BLaER1 treated with 17β-estradiol and CSF1 and Interleukin-3, amounts not matched to agents 10 nM and 100 nM (cell line): ENCODE measurements at regions not wholly inside any gene's neighbourhood (a gene's known extent, or its start where the extent isn't known, plus 50 kb on each side); places are given as distances from the start of the nearest gene placed in this dataset.
A peak's percentile ranks its signal among the peaks of the same experiment; 100 is the strongest.

ENCODE experiments used
- H3K27ac ChIP-seq, 11 experiments: shearing (Covaris generic); formaldehyde crosslinking; 2 replicates each; pipeline ENCODE4 v1.8.1; 2022
- H3K27me3 ChIP-seq, 11 experiments: shearing (Covaris generic); formaldehyde crosslinking; 2 replicates each; pipeline ENCODE4 v1.8.1; 2022
- H3K36me3 ChIP-seq, 11 experiments: shearing (Covaris generic); formaldehyde crosslinking; 2 replicates each; pipeline ENCODE4 v1.8.1; 2022
- H3K4me1 ChIP-seq, 10 experiments: shearing (Covaris generic); formaldehyde crosslinking; 2 replicates each; pipeline ENCODE4 v1.8.1; 2022
- H3K4me2 ChIP-seq, 11 experiments: shearing (Covaris generic); formaldehyde crosslinking; 2 replicates each; pipeline ENCODE4 v1.8.1; 2022
- H3K4me3 ChIP-seq, 10 experiments: shearing (Covaris generic); formaldehyde crosslinking; 2 replicates each; pipeline ENCODE4 v1.8.1; 2022
- H3K9ac ChIP-seq, 11 experiments: shearing (Covaris generic); formaldehyde crosslinking; 2 replicates each; pipeline ENCODE4 v1.8.1; 2022
- H3K9me3 ChIP-seq, 11 experiments: shearing (Covaris generic); formaldehyde crosslinking; replicated peaks in 1 of 11; 2 replicates each; pipeline ENCODE4 v1.8.1; 2022
- H4K20me1 ChIP-seq, 11 experiments: shearing (Covaris generic); formaldehyde crosslinking; 2 replicates each; pipeline ENCODE4 v1.8.1; 2022
- Cebpa-rat ChIP-seq, 11 experiments: shearing (Covaris generic); IDR thresholded peaks; 2 replicates each; pipeline ENCODE4 v1.8.1; 2022

DNA sequence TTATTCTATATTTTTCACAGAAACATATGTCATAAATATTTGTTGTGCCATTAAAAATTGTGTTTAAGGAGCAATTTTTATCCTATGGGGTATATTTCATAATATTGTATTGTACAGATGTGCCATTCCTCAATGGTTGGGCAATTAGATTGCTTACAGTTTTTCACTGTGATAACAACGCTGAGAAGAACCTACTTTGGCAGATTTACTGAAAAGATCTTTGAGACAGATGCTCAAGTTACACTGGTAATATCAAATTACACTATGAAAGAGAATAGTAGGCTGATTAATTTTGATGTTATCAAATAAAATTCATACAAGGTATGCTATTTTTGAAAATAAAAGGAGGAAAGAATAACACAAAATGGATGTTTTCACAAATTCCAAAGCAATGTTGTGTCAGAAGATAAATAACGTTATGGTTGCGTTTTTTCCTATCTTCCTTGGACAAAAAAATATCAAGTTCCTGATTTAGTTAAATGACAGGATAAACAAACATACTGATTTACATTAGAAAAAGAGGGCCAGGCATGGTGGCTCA, 335.1 kb upstream of the ZNF521 start:
- no peaks in the 10 kb centered on the region for H3K9me3 ChIP-seq
- no peak for TF ChIP-seq Cebpa-rat (IDR thresholded peaks at IDR 0.05)
- no peaks in the 10 kb centered on the region for H3K4me1 ChIP-seq
- no peak overlapping the region for H3K9ac ChIP-seq
- no peak overlapping the region for H3K4me2 ChIP-seq
- H3K36me3 ChIP-seq, result no peaks in the 10 kb centered on the region
- H3K27ac ChIP-seq, result no peak overlapping the region
- peaks cover 0 to 10% (median 0%) of the 10 kb centered on the region in 11 experiments; a peak in 2 of 22 replicates for H3K27me3 ChIP-seq
- no peak overlapping the region for H3K4me3 ChIP-seq
- no peaks in the 10 kb centered on the region for H4K20me1 ChIP-seq

DNA sequence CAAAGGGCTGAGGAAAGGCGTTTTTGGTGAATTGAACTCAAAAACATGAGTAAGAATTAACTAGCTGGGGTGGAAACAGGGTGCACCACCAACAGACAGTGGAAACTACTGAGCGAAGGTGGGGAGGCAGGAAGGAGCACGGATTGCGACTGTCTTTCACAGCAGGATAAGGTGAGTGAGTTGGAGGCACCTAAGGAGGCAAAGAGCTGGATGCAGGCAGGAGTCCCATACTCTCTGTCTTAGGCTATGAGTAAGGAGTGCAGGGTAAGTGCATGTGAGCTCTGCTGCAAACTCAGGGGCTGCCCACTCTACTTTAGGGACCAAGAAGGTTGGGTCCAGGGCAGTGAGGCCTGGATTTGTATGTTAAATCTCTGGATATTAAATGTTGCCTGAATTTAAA, 333.1 kb upstream of the ZNF521 start:
- no peaks in the 10 kb centered on the region for H3K9me3 ChIP-seq
- H3K9ac ChIP-seq, result no peak overlapping the region
- H4K20me1 ChIP-seq, result no peaks in the 10 kb centered on the region
- no peak overlapping the region for H3K4me3 ChIP-seq
- no peaks in the 10 kb centered on the region for H3K4me1 ChIP-seq
- TF ChIP-seq Cebpa-rat (IDR thresholded peaks at IDR 0.05), result no peak
- H3K27ac ChIP-seq, result no peak overlapping the region
- H3K36me3 ChIP-seq, result no peaks in the 10 kb centered on the region
- no peak overlapping the region for H3K4me2 ChIP-seq
- peaks cover 0 to 23% (median 0%) of the 10 kb centered on the region in 11 experiments; a peak in 4 of 22 replicates for H3K27me3 ChIP-seq

GRCh38 chr18:25679491-25679890, 327.5 kb upstream of the ZNF521 start:
- Histone ChIP-seq H3K9ac (no peak overlapping the region), H3K27me3 (peaks cover 0 to 45% (median 0%) of the 10 kb centered on the region in 11 experiments; a peak in 4 of 22 replicates), H3K4me2 (no peak overlapping the region), H3K4me3 (no peak overlapping the region), H3K4me1 (no peaks in the 10 kb centered on the region; a peak in 1 of 20 replicates), H3K36me3 (no peaks in the 10 kb centered on the region), H4K20me1 (no peaks in the 10 kb centered on the region), H3K27ac (no peak overlapping the region), H3K9me3 (no peaks in the 10 kb centered on the region)
- no peak for TF ChIP-seq Cebpa-rat (IDR thresholded peaks at IDR 0.05)

- no peak for TF ChIP-seq Cebpa-rat (IDR thresholded peaks at IDR 0.05)
- Histone ChIP-seq H3K4me2 (0 out of 22 replicates have a peak overlapping the region, but pooled peaks of 1 of the 11 experiments have one; percentile 33), H3K4me1 (no peaks in the 10 kb centered on the region; a peak in 1 of 20 replicates), H3K4me3 (no peak overlapping the region), H4K20me1 (no peaks in the 10 kb centered on the region), H3K36me3 (no peaks in the 10 kb centered on the region), H3K27ac (no peak overlapping the region), H3K27me3 (peaks cover 0 to 52% (median 0%) of the 10 kb centered on the region in 11 experiments; a peak in 4 of 22 replicates), H3K9me3 (no peaks in the 10 kb centered on the region), H3K9ac (no peak overlapping the region)
These were observed 326.3 kb upstream of the ZNF521 start for GRCh38 chr18:25678221-25678620.

DNA sequence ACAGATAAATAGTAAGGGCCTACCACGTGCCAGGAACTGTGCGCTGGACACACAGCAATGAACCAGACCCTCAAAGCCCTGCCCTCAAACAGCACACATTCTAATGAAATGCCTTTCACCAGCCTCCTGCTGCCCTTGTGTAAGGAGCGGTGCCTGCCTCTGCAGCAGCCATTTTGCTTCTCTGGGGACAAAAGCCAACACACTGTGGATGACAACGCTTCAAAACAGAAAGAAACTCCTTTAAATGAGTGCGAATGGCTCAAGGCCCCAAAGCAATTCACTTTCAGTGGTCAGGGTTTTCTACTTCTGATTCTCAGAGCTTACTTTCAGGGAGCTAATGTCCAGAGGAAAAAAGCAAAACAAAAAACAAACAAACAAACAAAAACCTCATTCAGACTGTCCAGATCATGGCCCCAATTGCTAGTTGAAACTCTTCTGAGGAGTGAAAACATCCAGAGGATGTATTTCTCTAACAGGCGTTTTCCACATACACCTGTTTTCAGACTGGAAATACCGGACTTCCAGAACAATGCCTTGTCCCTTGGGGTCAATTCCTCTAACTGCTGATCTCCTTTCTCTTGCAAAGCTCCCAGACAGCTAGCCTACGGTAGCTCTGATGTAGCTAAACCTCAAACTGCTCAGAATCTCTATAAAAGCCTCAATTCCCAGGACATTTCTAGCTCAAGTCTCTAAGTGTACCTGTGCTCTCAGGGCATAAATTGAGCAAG, 323.3 kb upstream of the ZNF521 start:
- no peaks in the 10 kb centered on the region for H3K36me3 ChIP-seq
- no peak for TF ChIP-seq Cebpa-rat (IDR thresholded peaks at IDR 0.05)
- H4K20me1 ChIP-seq, result no peaks in the 10 kb centered on the region
- no peaks in the 10 kb centered on the region; a peak in 1 of 20 replicates for H3K4me1 ChIP-seq
- H3K9ac ChIP-seq, result no peak overlapping the region
- no peak overlapping the region for H3K27ac ChIP-seq
- peaks cover 0 to 13% (median 5%) of the 10 kb centered on the region in 11 experiments; a peak in 10 of 22 replicates for H3K9me3 ChIP-seq
- no peak overlapping the region for H3K4me2 ChIP-seq
- H3K4me3 ChIP-seq, result no peak overlapping the region
- peaks cover 0 to 48% (median 0%) of the 10 kb centered on the region in 11 experiments; a peak in 3 of 22 replicates for H3K27me3 ChIP-seq

GRCh38 chr18:25674183-25674582, 322.2 kb upstream of the ZNF521 start:
- Histone ChIP-seq H3K27ac (no peak overlapping the region), H3K4me2 (no peak overlapping the region), H3K4me3 (no peak overlapping the region), H3K9me3 (peaks cover 0 to 13% (median 5%) of the 10 kb centered on the region in 11 experiments; a peak in 10 of 22 replicates), H3K27me3 (peaks cover 0 to 40% (median 0%) of the 10 kb centered on the region in 11 experiments; a peak in 2 of 22 replicates), H3K36me3 (no peaks in the 10 kb centered on the region), H3K9ac (no peak overlapping the region), H3K4me1 (no peaks in the 10 kb centered on the region; a peak in 1 of 20 replicates), H4K20me1 (no peaks in the 10 kb centered on the region)
- no peak for TF ChIP-seq Cebpa-rat (IDR thresholded peaks at IDR 0.05)

GRCh38 chr18:25672490-25672889, 320.5 kb upstream of the ZNF521 start:
- no peak for TF ChIP-seq Cebpa-rat (IDR thresholded peaks at IDR 0.05)
- Histone ChIP-seq H3K4me3 (no peak overlapping the region), H3K9me3 (peaks cover 0 to 13% (median 5%) of the 10 kb centered on the region in 11 experiments; a peak in 10 of 22 replicates), H3K27me3 (peaks cover 0 to 40% (median 0%) of the 10 kb centered on the region in 11 experiments; a peak in 2 of 22 replicates), H3K27ac (no peak overlapping the region), H3K9ac (no peak overlapping the region), H3K4me1 (no peaks in the 10 kb centered on the region), H3K36me3 (no peaks in the 10 kb centered on the region), H4K20me1 (no peaks in the 10 kb centered on the region), H3K4me2 (no peak overlapping the region)

DNA sequence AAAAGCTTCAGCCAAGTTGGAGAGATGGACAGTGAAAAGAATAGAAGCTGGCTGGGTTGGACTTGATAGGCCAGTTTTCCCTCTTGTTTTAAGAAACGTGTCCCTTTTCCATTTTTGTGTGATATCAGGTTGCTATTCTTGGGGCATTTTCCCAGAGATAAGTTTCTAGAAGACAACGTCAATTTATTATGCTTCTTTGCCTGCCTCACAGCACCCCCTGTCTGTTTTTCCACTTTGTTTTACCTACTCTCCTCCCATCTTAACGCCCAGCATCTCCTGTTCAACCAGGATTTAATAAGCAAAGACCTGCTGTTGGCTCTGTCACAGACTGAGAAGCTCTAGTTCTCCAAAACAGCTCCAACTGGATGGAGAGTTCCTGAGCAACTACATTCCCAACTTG, 317.8 kb upstream of the ZNF521 start:
- H3K4me3 ChIP-seq, result no peak overlapping the region
- TF ChIP-seq Cebpa-rat (IDR thresholded peaks at IDR 0.05), result no peak
- H3K4me1 ChIP-seq, result no peaks in the 10 kb centered on the region
- H3K27ac ChIP-seq, result no peak overlapping the region
- peaks cover 0 to 16% (median 0%) of the 10 kb centered on the region in 11 experiments; a peak in 2 of 22 replicates for H3K27me3 ChIP-seq
- H3K9me3 ChIP-seq, result peaks cover 0 to 13% (median 5%) of the 10 kb centered on the region in 11 experiments; a peak in 10 of 22 replicates
- H3K9ac ChIP-seq, result no peak overlapping the region
- no peak overlapping the region for H3K4me2 ChIP-seq
- no peaks in the 10 kb centered on the region for H4K20me1 ChIP-seq
- no peaks in the 10 kb centered on the region for H3K36me3 ChIP-seq

DNA sequence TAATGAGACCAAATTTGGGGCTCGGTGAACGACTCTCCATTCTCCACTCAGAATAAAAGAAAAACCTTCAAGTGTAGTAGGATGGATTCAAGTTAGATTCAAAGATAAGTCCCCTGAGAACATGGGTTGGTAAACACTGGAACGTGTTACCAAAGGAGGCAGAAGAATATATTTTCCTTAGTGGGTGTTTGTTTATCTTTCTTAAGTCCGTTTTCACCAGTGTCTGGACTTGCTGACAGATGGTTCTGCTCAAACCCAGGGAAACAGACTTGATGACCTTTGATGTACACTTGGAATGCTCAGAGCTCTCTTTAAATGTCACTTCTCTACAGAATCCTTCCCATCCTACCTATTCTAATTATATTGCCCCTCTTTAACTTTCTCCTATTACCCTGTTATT, 310.3 kb upstream of the ZNF521 start:
- H3K9ac ChIP-seq, result no peak overlapping the region
- no peaks in the 10 kb centered on the region for H3K27me3 ChIP-seq
- no peak overlapping the region for H3K4me2 ChIP-seq

More for the DNA sequence above, 310.3 kb upstream of the ZNF521 start:
- Histone ChIP-seq H4K20me1 (no peaks in the 10 kb centered on the region), H3K36me3 (no peaks in the 10 kb centered on the region), H3K4me1 (no peaks in the 10 kb centered on the region), H3K4me3 (no peak overlapping the region), H3K9me3 (no peaks in the 10 kb centered on the region), H3K27ac (no peak overlapping the region)
- no peak for TF ChIP-seq Cebpa-rat (IDR thresholded peaks at IDR 0.05)
